SJCRH30 (cell line): ENCODE measurements at regions not wholly inside any gene's neighbourhood (a gene's known extent, or its start where the extent isn't known, plus 50 kb on each side); places are given as distances from the start of the nearest gene placed in this dataset.
"Not testable (repeated sequence)": the region's sequence is repeated elsewhere in the genome, so short reads cannot be mapped to it uniquely, and the experiment has no call there.

Experiments used
- DNase-seq, 2 experiments: peaks; one replicate each; pipeline ENCODE4 v3.0.0-alpha.2; 2015 to 2020
- H3K27ac ChIP-seq: fragments of 250-450 bp; sonication (Bioruptor Pico); 2 replicates; pipeline ENCODE4 v1.5.1; 2020; ENCODE audit warnings: mild to moderate bottlenecking, moderate library complexity
- H3K27me3 ChIP-seq: fragments of 250-450 bp; sonication (Bioruptor Pico); 2 replicates; pipeline ENCODE4 v1.5.1; 2020; ENCODE audit warnings: mild to moderate bottlenecking, moderate library complexity
- H3K36me3 ChIP-seq: fragments of 250-450 bp; sonication (Bioruptor Pico); 2 replicates; pipeline ENCODE4 v1.5.1; 2020; ENCODE audit warnings: mild to moderate bottlenecking, moderate library complexity
- H3K4me1 ChIP-seq: fragments of 250-450 bp; sonication (Bioruptor Pico); 2 replicates; pipeline ENCODE4 v1.5.1; 2020; ENCODE audit warnings: mild to moderate bottlenecking, moderate library complexity
- H3K4me3 ChIP-seq: fragments of 250-450 bp; sonication (Bioruptor Pico); 2 replicates; pipeline ENCODE4 v1.5.1; 2020; ENCODE audit warnings: mild to moderate bottlenecking, moderate library complexity
- H3K9me3 ChIP-seq: fragments of 250-450 bp; sonication (Bioruptor Pico); replicated peaks from 2 replicates; pipeline ENCODE4 v1.5.1; 2020; ENCODE audit warnings: mild to moderate bottlenecking, moderate library complexity

DNA sequence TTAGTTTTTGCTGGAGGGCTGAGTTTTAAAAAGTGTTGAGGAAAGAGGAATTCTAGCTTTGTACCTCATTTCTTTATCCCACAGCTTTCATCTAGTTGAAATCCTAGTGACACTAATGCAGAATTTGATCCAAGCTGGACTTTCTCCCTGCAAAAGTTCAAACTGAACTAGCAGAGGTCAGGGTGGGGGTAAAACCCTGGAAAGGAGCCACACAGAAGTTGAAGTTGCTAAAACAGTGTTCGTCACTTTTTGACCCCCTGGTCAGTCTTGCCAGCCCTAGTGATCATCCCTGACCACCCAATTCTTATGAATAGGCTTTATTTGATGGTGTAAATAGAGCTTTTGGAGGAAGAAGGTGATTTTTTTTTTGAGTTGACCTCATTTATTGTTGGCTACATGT is 390.4 kb downstream of the TMEM38B start:
- Histone ChIP-seq H3K9me3 (no peaks in the 10 kb centered on the region), H3K36me3 (no peaks in the 10 kb centered on the region), H3K4me3 (no peak overlapping the region), H3K27ac (no peak overlapping the region), H3K4me1 (peaks cover 7% of the 10 kb centered on the region), H3K27me3 (no peaks in the 10 kb centered on the region)
- no peak for DNase-seq

DNA sequence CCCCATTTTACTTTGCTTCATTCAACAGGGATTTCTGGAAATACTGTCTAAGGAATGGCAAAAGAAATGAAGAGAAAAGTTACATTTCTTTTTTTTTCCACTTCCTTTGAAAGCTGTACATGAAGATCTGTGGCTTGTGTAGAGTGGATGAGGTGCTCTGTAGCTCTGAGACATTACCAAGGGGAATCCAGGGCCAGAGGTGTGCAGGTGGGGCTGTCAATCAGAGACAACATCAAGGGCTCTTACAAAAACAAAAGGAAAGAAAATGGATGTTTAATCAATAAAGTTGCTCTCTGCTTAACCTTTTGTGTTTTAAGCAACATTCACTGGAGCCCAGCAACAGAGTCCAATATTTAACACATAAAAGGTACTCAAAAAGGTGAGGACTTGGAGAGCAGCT is 391.1 kb downstream of the TMEM38B start:
- DNase-seq = peak; percentile 26 to 58
- no peaks in the 10 kb centered on the region for H3K27me3 ChIP-seq
- H3K27ac ChIP-seq = no peak overlapping the region
- H3K4me3 ChIP-seq = no peak overlapping the region
- H3K9me3 ChIP-seq = no peaks in the 10 kb centered on the region
- H3K36me3 ChIP-seq = no peaks in the 10 kb centered on the region
- H3K4me1 ChIP-seq = peaks cover 7% of the 10 kb centered on the region

DNA sequence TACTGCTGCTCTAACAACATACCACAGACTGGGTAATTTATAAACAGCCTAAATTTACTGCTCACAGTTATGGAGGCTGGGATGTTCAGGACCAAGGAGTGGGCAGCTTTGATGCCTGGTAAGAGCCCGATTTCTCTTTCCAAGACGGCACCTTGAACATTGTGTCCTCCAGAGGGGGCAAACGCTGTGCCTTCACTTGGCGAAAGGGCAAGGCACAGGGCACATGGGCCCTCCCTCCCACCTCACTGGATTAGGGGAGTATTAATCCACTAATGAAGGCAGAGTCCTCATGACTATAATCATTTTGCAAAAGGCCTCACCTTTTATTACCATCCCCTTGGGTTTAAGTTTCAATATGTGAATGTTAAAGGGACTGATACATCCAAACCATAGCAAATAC is 397.7 kb downstream of the TMEM38B start:
- H3K27ac ChIP-seq = no peak overlapping the region
- H3K36me3 ChIP-seq = no peaks in the 10 kb centered on the region
- H3K9me3 ChIP-seq = peaks cover 9% of the 10 kb centered on the region
- no peaks in the 10 kb centered on the region for H3K4me1 ChIP-seq
- H3K27me3 ChIP-seq = no peaks in the 10 kb centered on the region
- no peak for DNase-seq
- H3K4me3 ChIP-seq = no peak overlapping the region

DNA sequence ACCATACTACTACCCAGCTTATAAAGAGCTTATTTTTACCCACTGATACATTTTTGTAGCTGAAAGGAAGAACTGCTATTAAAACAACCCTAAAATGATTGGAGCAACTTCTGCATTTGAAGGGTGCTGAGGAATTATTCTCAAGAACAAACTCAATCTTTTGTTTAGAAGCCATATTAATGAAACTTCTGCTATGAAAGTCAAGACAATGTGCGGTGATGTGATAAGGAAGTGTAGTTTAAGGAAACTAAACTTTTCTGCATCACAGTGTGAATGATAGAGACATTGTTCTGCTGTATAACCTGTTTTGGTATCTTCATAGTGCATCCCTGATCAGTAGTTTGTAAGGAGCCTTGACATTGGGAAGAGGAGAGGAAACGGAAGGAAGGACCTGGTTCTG is 408.5 kb downstream of the TMEM38B start:
- Histone ChIP-seq H3K4me3 (no peak overlapping the region), H3K27me3 (no peaks in the 10 kb centered on the region), H3K27ac (no peak overlapping the region), H3K9me3 (no peaks in the 10 kb centered on the region), H3K4me1 (no peaks in the 10 kb centered on the region), H3K36me3 (no peaks in the 10 kb centered on the region)
- no peak for DNase-seq

DNA sequence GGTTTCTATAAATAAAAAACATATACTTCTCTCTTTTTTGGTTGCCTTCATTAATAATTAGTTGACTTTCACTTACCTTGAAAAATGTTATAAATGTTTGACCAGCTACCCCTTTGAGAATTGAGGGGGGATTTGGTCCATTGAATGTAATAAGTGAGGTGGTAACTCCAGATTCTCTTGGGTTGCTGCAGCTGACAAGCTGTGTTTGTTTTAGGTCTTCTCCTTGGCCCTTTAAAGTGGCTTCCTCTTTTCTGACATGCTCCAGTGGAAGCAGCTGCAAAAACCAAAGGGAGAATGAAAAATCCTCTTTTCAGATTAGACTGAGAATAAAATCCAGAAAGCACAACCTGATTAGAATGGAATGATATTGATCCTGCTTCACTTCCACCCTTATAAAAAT is 410.5 kb downstream of the TMEM38B start:
- Histone ChIP-seq H3K4me3 (no peak overlapping the region), H3K4me1 (0 out of 2 replicates have a peak, but pooled peaks cover under 1% of the 10 kb centered on the region), H3K27ac (no peak overlapping the region), H3K9me3 (no peaks in the 10 kb centered on the region), H3K27me3 (no peaks in the 10 kb centered on the region), H3K36me3 (no peaks in the 10 kb centered on the region)
- no peak for DNase-seq

DNA sequence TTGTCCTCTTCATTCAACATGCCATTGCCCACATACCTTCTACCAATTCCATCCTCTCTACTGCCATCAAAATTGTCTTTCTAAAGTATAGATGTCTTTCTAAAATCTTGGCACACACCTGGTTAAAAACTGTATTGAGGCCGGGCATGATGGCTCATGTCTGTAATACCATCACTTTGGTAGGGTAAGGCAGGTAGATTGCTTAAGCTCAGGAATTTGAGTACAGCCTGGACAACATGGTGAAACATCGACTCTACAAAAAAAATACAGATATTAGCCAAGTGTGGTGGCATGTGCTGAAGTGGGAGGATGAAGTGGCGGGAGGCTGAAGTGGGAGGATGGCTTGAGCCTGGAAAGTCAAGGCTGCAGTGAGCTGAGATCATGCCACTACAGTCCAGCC is 412.1 kb downstream of the TMEM38B start:
- Histone ChIP-seq H3K27me3 (no peaks in the 10 kb centered on the region), H3K4me1 (peaks cover 6% of the 10 kb centered on the region; the same call in 1 of the 2 replicates), H3K4me3 (no peak overlapping the region), H3K9me3 (no peaks in the 10 kb centered on the region), H3K36me3 (no peaks in the 10 kb centered on the region), H3K27ac (no peak overlapping the region)
- no peak for DNase-seq

DNA sequence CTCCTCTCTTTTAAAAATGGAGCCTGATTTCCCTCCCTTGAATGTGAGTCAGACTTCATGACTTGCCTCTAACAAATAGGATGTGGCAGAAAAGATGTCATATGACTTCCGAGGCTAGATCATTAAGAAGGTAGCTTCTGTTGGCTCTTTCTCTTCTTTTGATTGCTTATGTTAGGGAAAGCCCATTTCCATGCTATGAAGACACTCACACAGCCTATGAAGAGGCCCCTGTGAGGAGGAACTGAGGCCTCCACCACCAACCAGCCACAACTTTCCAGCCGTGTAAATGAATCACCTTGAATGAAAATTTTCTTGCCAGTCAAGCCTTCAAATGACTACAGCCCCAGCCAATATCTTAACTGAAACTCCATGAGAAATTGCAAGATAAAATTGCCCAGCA is 413.4 kb downstream of the TMEM38B start:
- no peak for DNase-seq
- Histone ChIP-seq H3K9me3 (no peaks in the 10 kb centered on the region), H3K27me3 (no peaks in the 10 kb centered on the region), H3K36me3 (no peaks in the 10 kb centered on the region), H3K4me3 (no peak overlapping the region), H3K4me1 (peaks cover 10% of the 10 kb centered on the region; the same call in 1 of the 2 replicates), H3K27ac (no peak overlapping the region)

DNA sequence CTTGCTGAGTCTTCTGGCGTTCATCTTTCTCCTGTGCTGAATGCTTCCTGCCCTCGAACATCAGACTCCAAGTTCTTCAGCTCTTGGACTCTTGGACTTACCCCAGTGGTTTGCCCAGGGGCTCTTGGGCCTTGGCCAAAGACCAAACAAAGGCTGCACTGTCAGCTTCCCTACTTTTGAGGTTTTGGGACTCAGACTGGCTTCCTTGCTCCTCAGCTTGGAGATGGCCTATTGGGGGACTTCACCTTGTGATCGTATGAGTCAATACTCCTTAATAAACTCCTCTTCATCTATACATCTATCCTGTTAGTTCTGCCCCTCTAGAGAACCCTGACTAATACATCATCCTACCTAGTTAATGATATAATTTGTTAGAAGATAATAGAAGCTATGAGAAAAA is 415.4 kb downstream of the TMEM38B start:
- not testable (repeated sequence) for H3K27me3 ChIP-seq

DNA sequence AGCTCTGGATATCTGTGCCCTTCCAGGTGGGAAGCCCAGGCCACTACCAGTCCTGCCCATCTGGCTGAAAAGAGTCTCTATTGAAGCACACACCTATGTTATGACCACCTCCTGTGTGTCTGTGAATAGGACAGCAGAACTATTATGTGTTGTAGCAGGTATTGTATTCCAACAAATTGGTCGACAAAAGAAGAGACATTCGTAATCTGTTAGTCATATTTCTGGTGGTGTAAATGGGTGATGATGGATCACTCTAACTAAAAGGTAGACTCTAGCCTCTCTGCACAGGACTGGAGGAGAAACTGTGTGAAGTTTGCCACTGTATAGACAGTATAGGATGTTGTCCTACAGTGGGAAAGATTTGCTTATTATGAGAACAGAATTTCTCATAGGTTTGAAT is 416.1 kb downstream of the TMEM38B start:
- Histone ChIP-seq H3K4me1 (peaks cover 10% of the 10 kb centered on the region; the same call in 1 of the 2 replicates), H3K27me3 (no peaks in the 10 kb centered on the region), H3K4me3 (no peak overlapping the region), H3K27ac (no peak overlapping the region), H3K9me3 (no peaks in the 10 kb centered on the region), H3K36me3 (no peaks in the 10 kb centered on the region)
- DNase-seq = no peak

More for the DNA sequence above, 415.4 kb downstream of the TMEM38B start:
- peaks cover 10% of the 10 kb centered on the region; the same call in 1 of the 2 replicates for H3K4me1 ChIP-seq
- H3K4me3 ChIP-seq, H3K27ac ChIP-seq, H3K9me3 ChIP-seq, H3K36me3 ChIP-seq: not testable (repeated sequence)
- peak; percentile 42 to 71 for DNase-seq

DNA sequence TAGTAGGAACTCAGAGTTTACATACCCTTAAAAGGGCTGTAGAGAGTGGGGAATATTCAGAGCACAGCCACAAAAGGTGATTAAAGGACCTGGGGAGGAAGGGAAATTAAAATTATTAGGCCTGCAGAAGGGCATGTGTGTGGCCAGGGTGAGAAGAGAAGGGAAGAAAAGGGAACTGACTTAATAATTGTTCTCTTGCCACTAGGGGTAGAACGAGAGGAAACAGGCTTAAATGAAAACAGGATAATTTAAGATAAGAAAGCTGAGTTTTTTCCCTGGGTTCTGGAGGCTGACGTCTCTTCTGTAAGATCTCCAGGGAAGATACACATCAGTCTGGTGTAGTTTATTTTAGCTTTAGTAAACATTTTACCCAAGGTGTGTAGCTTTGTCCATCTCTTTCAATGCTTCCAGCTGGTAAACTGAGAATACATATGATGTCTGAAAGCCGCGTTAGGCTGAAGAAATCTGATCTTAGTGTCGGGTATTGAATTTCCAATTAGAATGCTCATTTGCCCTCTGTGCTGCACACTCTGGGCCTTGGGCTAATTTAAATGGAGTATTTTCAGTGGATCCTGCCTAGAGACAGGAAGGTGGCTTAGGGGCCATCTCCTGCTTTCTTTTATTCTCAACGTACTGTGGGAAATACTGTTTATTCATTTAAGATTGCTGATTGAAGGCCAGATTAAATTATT is 416.8 kb downstream of the TMEM38B start:
- Histone ChIP-seq H3K9me3 (no peaks in the 10 kb centered on the region), H3K36me3 (no peaks in the 10 kb centered on the region), H3K27me3 (no peaks in the 10 kb centered on the region), H3K27ac (no peak overlapping the region), H3K4me1 (peaks cover 10% of the 10 kb centered on the region; the same call in 1 of the 2 replicates), H3K4me3 (no peak overlapping the region)
- DNase-seq = peak; percentile 7 to 47

DNA sequence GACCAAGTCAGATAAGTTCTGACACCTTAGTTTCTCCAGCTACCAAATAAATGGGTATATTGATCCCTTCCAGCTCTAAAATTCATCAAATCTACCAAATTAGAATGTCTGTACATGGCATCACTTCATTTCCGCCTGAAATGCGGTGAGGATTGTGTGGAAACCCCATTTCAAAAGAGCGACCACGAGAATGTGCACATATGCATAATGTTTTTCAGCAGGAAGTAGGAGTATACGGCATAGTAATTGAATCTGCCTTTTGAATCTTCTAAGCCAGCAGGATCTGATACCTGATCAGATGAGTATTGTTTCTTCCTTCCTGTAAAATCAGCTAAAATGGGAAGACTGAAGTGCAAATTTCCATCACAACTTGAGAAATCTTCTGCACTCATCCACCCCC is 418.6 kb downstream of the TMEM38B start:
- Histone ChIP-seq H3K4me3 (no peak overlapping the region), H3K27me3 (no peaks in the 10 kb centered on the region), H3K36me3 (no peaks in the 10 kb centered on the region), H3K9me3 (no peaks in the 10 kb centered on the region), H3K27ac (no peak overlapping the region), H3K4me1 (peaks cover 10% of the 10 kb centered on the region; the same call in 1 of the 2 replicates)
- no peak for DNase-seq

DNA sequence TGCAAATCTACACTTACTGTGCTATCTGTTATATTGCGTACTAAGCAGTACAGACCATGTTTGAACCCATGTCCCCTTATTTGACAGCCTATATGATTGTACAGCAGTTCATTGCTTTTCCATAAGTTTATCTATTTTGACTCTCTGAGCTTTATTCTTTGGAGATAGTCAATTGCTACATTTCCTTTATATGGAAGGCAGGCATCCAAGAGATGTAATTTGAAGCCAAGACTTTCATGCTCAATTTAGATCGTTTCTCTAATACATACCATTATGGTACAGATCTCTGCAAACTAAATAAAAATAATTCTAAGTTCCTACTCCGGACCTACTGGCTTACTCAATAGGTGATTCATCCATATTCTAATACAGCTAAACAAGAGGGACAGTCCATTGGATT is 424.8 kb downstream of the TMEM38B start:
- Histone ChIP-seq H3K4me1 (no peaks in the 10 kb centered on the region), H3K36me3 (no peaks in the 10 kb centered on the region), H3K9me3 (no peaks in the 10 kb centered on the region)

DNA sequence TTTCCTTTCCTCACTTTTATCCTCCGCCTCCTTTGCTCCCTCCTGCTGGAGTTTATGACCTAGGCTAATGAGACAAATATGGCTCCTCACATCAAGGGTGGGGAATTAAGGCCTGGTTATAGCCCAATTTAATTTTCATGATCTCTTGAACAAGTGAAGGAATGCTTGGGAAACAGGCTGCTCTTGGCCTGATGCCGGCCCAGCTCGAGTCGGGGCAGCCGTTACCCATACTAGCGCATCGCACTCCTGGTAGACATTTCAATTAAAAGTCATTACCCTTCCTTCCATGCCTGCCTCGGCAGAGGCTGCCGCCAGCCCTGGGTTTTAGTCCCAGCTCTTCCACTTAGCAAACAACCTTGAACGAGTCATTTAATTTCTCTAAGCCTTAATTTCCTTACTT is 425.7 kb downstream of the TMEM38B start:
- Histone ChIP-seq H3K4me1 (no peaks in the 10 kb centered on the region), H3K27me3 (no peaks in the 10 kb centered on the region), H3K36me3 (no peaks in the 10 kb centered on the region), H3K27ac (no peak overlapping the region), H3K9me3 (no peaks in the 10 kb centered on the region), H3K4me3 (no peak overlapping the region)
- no peak for DNase-seq

More for the DNA sequence above, 424.8 kb downstream of the TMEM38B start:
- H3K27ac ChIP-seq = no peak overlapping the region
- no peak overlapping the region for H3K4me3 ChIP-seq
- no peaks in the 10 kb centered on the region for H3K27me3 ChIP-seq
- no peak for DNase-seq

DNA sequence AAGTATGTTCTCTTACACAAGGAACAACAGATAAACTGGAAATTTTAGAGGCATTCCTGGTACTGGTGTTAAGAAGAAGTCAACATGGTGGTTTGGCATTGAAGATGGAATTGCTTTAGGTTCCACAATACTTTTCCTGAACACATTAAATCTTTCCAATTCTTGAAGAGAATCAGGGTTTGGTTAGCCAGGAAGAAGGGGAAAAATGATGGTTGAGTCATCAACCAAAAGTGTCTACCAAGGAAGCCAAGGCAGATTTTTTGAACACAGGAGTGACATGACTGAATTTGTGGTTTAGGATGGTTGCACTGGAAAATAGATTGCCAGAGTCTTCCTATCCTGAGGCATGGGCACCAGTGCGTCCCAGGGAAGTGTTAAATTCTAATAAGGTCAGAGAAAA is 433.4 kb downstream of the TMEM38B start:
- H3K36me3 ChIP-seq = no peaks in the 10 kb centered on the region
- no peak overlapping the region for H3K27ac ChIP-seq
- H3K4me1 ChIP-seq = no peaks in the 10 kb centered on the region
- 0 out of 2 replicates have a peak, but pooled peaks cover 5% of the 10 kb centered on the region for H3K9me3 ChIP-seq
- H3K4me3 ChIP-seq = no peak overlapping the region
- no peak for DNase-seq
- no peaks in the 10 kb centered on the region for H3K27me3 ChIP-seq

DNA sequence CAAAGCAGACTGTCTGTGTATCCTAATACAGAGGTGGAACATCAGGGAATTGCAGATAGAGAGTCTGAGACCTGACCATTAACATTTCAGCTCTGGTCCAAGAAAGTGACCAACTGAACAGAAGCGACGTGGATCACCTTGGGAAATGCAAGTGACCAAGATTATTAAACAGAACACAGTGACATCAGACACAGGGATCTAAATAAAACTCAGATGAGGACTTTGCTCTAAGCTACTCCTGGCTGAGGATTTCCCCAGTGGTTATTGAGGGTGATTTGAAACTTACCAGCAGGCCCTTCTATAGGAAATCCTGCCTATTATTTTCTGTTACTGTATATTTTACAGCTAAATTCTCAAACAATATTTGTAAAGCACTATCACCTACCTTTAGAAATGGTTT is 436.0 kb downstream of the TMEM38B start:
- Histone ChIP-seq H3K36me3 (no peaks in the 10 kb centered on the region), H3K27ac (no peak overlapping the region), H3K9me3 (0 out of 2 replicates have a peak, but pooled peaks cover 5% of the 10 kb centered on the region), H3K4me3 (no peak overlapping the region), H3K4me1 (no peaks in the 10 kb centered on the region), H3K27me3 (no peaks in the 10 kb centered on the region)
- DNase-seq = no peak

DNA sequence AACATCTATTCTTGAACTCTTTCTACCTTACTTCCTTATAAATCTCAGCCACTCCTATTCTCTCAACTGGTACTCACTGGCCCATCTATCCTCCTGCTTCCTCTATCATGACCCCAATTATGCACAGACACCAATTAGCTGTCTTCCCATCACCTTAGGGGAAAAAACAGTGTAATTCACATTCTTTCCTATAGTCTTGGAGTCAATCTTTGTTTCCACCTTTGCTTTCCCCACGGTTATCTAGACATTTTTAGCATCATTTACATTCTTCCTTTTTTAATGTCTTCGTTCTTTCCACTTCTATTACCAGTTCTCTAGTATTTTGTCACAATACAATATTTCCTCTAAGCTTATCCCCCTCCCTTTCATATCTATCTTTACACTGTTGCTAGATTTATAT is 449.4 kb downstream of the TMEM38B start:
- no peak overlapping the region for H3K4me3 ChIP-seq
- H3K9me3 ChIP-seq = no peaks in the 10 kb centered on the region

More for the DNA sequence above, 449.4 kb downstream of the TMEM38B start:
- H3K27ac ChIP-seq = no peak overlapping the region
- no peak for DNase-seq
- H3K27me3 ChIP-seq = no peaks in the 10 kb centered on the region
- no peaks in the 10 kb centered on the region for H3K36me3 ChIP-seq
- H3K4me1 ChIP-seq = no peaks in the 10 kb centered on the region; the same call in 1 of the 2 replicates
